Upper lobe of left lung (tissue), 4 donors: ENCODE measurements at regions not wholly inside any gene's neighbourhood (a gene's known extent, or its start where the extent isn't known, plus 50 kb on each side); places are given as distances from the start of the nearest gene placed in this dataset.

Experiments
- EP300 ChIP-seq, 4 donors: sonication (generic); formaldehyde crosslinking; IDR thresholded peaks; one replicate each; pipeline ENCODE4 v1.5.1; 2017; ENCODE audit warnings: antibody characterized with exemption in 4 of 4, control low read depth in 2 of 4
- POLR2A ChIP-seq, 4 donors: fragments of 450-650 bp; IDR thresholded peaks; one replicate each; pipeline ENCODE4 v1.5.1; 2016 to 2017; ENCODE audit warnings: antibody characterized with exemption in 4 of 4, mild to moderate bottlenecking in 2 of 4
- TF ChIP-seq, protein P1 (sequence below), 6 experiments: fragments of 450-650 bp in 4 of 6; fragments of 200-600 bp in 2 of 6; sonication (generic) in 2 of 6; IDR thresholded peaks; one replicate each; pipeline ENCODE4 v1.5.1; 2016 to 2019; ENCODE audit warnings: antibody characterized with exemption in 6 of 6

DNA sequence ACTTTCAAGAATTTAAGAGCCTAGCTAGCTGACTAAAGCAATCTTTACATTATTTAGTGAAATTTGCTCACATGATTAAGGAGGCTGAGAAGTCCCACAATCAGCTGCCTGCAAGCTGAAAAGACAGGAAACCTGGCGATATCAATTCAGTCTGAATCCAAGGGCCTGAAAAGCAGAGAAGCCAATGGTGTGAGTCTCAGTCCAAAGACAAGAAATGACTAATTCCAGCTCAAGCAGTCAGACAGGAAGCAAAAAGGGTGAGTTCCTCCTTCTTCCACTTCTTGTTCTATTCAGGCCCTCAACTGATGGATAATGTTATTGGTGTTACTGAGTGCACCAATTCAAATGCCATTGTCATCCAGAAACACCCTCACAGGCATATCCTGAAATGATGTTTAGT is 1231.6 kb upstream of the CELF2 start:
- TF ChIP-seq, protein P1, sequence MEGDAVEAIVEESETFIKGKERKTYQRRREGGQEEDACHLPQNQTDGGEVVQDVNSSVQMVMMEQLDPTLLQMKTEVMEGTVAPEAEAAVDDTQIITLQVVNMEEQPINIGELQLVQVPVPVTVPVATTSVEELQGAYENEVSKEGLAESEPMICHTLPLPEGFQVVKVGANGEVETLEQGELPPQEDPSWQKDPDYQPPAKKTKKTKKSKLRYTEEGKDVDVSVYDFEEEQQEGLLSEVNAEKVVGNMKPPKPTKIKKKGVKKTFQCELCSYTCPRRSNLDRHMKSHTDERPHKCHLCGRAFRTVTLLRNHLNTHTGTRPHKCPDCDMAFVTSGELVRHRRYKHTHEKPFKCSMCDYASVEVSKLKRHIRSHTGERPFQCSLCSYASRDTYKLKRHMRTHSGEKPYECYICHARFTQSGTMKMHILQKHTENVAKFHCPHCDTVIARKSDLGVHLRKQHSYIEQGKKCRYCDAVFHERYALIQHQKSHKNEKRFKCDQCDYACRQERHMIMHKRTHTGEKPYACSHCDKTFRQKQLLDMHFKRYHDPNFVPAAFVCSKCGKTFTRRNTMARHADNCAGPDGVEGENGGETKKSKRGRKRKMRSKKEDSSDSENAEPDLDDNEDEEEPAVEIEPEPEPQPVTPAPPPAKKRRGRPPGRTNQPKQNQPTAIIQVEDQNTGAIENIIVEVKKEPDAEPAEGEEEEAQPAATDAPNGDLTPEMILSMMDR (IDR thresholded peaks at IDR 0.05): no peak
- TF ChIP-seq POLR2A (IDR thresholded peaks at IDR 0.05) (no peak), EP300 (IDR thresholded peaks at IDR 0.05) (no peak)
